Skeletal muscle satellite cell (primary cell): ENCODE measurements at regions not wholly inside any gene's neighbourhood (a gene's known extent, or its start where the extent isn't known, plus 50 kb on each side); places are given as distances from the start of the nearest gene placed in this dataset.
A peak's percentile ranks its signal among the peaks of the same experiment; 100 is the strongest.

Source experiments
- H3K27me3 ChIP-seq: 2 replicates; pipeline ENCODE4 v1.7.0; 2013; ENCODE audit warnings: low read length; ENCODE audit not compliant: control insufficient read depth, insufficient read depth
- H3K36me3 ChIP-seq: 2 replicates; pipeline ENCODE4 v1.7.0; 2013; ENCODE audit warnings: mild to moderate bottlenecking, control low read depth, low read length; ENCODE audit not compliant: insufficient read depth
- H3K4me1 ChIP-seq: 2 replicates; pipeline ENCODE4 v1.7.0; 2013; ENCODE audit warnings: low read length; ENCODE audit not compliant: control insufficient read depth, insufficient read depth
- H3K4me2 ChIP-seq: 2 replicates; pipeline ENCODE4 v1.7.0; 2013; ENCODE audit warnings: mild to moderate bottlenecking, low read length
- H3K4me3 ChIP-seq: 2 replicates; pipeline ENCODE4 v1.7.0; 2013; ENCODE audit warnings: low read length
- H3K9ac ChIP-seq: 2 replicates; pipeline ENCODE4 v1.7.0; 2013; ENCODE audit warnings: mild to moderate bottlenecking, low read depth, low read length, moderate library complexity
- H3K9me3 ChIP-seq: replicated peaks from 2 replicates; pipeline ENCODE4 v1.7.0; 2013; ENCODE audit warnings: mild to moderate bottlenecking, control low read depth, low read length

DNA sequence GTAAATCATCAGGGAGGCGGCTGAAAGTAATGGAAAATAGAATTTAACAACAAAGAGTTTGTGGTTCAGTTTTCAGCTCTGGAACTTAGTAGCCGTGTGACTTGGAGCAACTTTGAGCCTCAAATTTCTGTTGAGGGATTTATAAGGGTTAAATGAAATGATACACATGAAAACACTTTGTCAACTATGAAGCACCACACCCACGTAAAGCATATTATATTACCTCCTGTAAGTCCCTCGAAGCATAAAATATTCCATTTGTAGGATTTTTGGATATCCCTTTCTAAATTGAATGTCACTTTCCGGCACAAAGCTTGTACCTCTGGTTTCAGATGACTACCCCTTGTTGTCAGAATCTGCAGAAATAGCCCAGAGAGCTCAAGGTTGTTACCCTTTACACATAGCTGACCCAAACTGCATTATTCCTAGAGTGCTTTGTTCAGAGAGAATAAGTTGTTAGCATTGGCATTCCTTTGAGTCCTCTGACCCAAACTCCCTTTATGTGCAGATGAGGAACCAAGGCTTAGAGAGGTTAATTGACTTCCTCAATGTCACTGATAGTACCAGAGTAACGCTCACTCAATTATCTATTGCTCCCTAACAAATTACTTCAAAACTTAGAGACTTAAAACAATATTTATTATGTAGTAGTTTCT is 187.9 kb upstream of the UMPS start:
- no peaks in the 10 kb centered on the region for H3K9me3 ChIP-seq
- H3K4me1 ChIP-seq: no peaks in the 10 kb centered on the region
- H3K4me2 ChIP-seq: no peak overlapping the region
- no peaks in the 10 kb centered on the region for H3K36me3 ChIP-seq
- H3K27me3 ChIP-seq: peaks cover 33% of the 10 kb centered on the region
- H3K9ac ChIP-seq: no peak overlapping the region
- no peak overlapping the region for H3K4me3 ChIP-seq

DNA sequence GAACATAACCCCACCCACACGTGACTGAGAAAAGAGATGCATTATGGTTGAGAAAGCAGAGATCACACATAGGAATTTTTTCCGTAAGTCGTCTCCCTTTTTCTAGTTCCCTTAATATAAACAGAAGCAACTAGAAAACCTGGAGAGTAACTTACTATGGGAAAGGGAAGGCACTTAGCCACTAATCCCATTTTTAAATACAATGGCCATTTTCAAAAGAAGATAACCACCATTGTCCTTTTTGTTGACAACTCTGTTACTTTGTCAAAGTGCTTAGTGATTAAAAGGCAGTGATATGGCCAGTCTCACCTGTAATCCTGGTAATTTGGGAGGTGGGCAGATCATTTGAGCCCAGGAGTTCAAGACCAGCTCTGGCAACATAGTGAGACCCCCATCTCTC is 184.4 kb upstream of the UMPS start:
- Histone ChIP-seq H3K9me3 (no peaks in the 10 kb centered on the region), H3K4me2 (no peak overlapping the region), H3K27me3 (peaks cover 14% of the 10 kb centered on the region), H3K9ac (no peak overlapping the region), H3K36me3 (no peaks in the 10 kb centered on the region), H3K4me1 (no peaks in the 10 kb centered on the region), H3K4me3 (no peak overlapping the region)

DNA sequence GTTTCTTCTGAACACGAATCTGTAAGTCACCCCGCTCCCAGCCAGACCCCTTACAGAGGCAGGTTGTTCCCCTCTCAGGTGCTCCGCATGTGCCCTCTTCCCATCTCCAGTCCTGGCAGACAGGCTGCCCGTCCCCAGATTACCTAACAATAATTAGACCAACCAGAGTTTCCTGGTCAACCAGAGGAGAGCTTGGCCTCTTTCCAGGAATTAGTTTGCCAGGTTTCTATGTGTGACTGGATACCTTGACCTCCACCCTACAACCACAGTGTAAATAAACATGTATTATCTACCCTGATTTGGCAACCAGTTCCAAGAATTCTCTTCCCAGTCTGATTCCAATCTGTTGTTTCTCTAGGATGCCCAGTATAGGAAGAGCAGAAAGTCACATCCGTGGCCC is 178.0 kb upstream of the UMPS start:
- H3K27me3 ChIP-seq: peaks cover 6% of the 10 kb centered on the region
- no peak overlapping the region for H3K9ac ChIP-seq
- H3K36me3 ChIP-seq: no peaks in the 10 kb centered on the region
- no peak overlapping the region for H3K4me3 ChIP-seq
- H3K4me1 ChIP-seq: no peaks in the 10 kb centered on the region
- H3K9me3 ChIP-seq: no peaks in the 10 kb centered on the region
- H3K4me2 ChIP-seq: no peak overlapping the region

DNA sequence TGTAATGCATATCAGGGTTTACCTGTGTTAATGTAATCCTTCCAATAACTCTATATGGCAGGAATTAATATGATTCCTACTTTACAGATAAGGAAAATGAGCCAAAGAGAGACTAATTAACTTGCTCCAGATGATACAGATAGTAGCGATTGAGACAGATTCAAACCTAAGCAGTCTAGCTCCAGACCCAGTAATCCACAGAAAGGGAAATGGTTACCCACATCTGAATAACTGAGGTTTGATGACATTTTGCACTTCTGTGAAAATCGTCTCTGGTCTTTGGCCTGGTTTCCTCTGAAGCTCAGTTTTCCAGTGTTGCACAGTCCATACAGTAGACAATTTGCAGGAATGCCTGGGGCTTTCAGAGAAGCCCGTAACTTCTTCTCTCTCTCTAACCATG is 177.1 kb upstream of the UMPS start:
- peaks cover 6% of the 10 kb centered on the region for H3K27me3 ChIP-seq
- H3K4me1 ChIP-seq: peaks cover 9% of the 10 kb centered on the region
- H3K9me3 ChIP-seq: no peaks in the 10 kb centered on the region
- no peak overlapping the region for H3K9ac ChIP-seq
- H3K4me3 ChIP-seq: no peak overlapping the region
- H3K36me3 ChIP-seq: no peaks in the 10 kb centered on the region
- H3K4me2 ChIP-seq: no peak overlapping the region

DNA sequence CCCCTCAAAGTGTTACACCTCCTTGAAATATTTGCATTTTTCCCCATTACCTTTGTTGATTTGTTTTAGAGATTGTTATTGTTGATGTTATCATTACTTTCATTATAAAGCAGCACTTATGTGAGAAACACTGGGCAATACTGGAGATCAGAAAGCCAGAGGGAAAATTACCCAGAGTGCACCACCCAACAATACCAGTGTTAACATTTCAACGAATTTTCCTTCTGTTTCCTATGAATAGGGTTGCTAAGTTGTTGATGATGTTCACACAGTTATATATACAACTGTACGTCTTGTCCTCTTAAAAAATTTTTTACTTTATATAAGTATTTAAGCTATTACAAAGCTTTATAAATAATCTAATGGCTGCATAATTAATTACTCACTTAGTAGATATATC is 173.6 kb upstream of the UMPS start:
- H3K9me3 ChIP-seq: no peaks in the 10 kb centered on the region
- no peak overlapping the region for H3K9ac ChIP-seq
- H3K4me2 ChIP-seq: no peak overlapping the region
- H3K4me1 ChIP-seq: peaks cover 25% of the 10 kb centered on the region
- H3K4me3 ChIP-seq: no peak overlapping the region
- H3K36me3 ChIP-seq: no peaks in the 10 kb centered on the region
- H3K27me3 ChIP-seq: peaks cover 14% of the 10 kb centered on the region

DNA sequence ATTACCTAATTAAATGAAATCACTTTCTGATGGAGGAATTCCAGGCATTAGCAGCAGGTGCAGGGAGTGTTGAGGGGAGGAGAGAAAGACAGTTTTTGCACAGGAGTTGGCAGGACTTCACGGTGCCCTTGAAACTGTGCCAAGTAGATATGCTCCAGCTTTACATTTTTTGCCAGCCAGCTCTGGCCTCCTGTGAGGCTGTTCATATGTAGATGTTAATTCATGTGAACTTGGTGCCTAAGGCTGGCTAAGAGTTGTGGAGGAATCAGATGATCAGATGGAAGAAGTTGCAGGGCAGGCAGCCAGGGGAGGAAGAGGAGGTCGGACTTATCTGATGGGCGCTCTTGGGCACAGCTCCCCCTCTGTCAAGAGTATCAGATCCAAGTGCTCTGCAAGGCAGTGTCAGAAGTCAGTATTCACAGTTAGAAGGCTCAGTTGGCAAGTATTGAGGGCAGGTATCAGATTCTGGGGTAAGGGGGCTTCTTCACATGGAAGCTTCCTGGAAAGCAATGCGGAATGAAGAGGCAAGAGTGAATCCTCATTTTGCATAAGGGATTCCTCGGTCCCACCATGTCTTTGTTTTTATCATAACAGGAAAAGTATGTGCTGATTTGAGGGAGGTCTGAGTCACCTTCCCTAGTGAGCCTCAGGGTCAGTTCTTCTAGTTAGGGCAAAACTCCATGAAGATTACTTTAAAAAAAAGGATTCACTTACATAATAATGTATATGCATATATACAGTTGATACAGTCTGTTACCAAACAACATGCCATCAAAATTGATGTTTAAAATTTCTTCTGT is 172.6 kb upstream of the UMPS start:
- Histone ChIP-seq H3K27me3 (peaks cover 23% of the 10 kb centered on the region), H3K36me3 (no peaks in the 10 kb centered on the region), H3K4me1 (peaks cover 25% of the 10 kb centered on the region), H3K9ac (no peak overlapping the region), H3K4me2 (no peak overlapping the region), H3K4me3 (no peak overlapping the region), H3K9me3 (no peaks in the 10 kb centered on the region)

DNA sequence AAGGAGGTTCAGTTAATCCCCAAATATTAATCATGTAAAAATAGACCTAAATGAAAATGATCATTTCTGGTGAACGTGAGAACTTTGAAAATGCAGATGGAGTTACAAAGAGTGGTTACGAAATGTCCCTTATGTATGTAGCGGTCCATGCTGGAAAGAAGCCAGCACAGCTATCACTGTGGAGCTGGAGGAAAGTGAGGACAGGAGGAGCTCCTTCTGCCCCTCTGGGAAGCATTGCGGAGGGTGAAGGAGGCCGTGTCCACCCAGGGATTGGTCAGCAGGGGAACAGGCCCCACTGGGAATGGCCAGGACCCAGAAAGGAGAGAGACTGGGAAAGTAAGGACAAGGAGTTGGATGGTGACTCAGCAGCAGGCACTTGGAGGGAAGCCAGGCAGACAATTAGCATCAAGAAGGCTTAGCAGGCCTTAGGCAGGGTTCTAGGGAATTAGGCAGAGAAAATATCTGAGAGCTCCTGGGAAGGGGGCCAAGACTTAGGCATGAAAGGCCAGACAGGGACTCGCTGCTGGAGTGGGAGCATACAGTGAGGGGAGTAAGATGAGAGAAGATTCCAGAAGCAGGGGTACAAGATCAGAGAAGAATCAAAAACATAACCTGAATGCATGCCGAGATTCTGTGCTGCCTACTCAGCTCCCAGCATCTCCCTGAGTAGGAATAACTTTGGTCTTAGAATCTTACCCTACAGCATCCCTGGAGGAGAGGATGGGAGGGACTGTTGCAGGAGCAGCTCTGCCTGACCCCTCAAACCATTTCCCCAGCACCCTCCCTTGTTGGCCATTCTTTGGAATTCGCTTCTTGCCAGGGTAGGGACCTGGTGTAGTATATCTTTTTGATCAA is 171.0 kb upstream of the UMPS start:
- Histone ChIP-seq H3K4me1 (peaks cover 29% of the 10 kb centered on the region), H3K9ac (no peak overlapping the region), H3K4me3 (no peak overlapping the region), H3K27me3 (peaks cover 17% of the 10 kb centered on the region), H3K9me3 (no peaks in the 10 kb centered on the region), H3K36me3 (no peaks in the 10 kb centered on the region), H3K4me2 (peak overlapping the region; percentile 17)

DNA sequence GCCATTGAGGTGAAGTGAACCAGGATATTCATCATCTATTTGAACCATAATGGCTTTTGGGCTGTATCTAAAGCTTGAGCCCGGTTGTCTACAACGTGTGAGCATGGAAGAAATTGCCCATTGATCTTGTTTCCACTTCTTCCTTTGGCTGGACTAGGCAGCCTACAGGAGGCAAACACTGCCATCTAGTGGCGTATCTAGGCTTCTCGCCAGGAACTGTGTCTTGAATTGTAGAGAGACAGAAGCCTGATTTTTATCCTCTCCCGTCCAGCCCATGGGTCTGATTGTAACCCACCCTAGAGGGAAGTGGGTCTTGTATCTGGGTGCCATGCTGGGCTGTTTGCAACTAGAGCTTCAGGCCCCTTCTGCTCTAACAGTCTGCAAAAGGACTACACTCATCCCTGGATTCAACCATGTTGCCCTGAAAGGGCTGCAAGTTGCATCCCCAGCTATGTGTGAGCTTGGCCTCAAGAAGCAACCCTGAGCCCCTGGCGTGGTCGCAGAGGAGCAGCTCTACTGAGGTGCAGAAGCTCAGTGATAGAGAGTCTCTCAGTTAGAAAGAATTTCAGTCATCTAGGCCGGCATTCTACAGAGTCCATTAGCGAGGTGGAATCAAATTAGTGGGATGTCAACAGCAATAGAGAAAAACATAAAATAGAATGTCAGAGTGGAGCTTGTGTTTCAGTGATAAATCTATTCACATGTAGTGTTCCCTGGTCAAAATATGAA is 170.2 kb upstream of the UMPS start:
- Histone ChIP-seq H3K9ac (no peak overlapping the region), H3K4me3 (no peak overlapping the region), H3K4me2 (peak overlapping the region; percentile 7), H3K4me1 (peaks cover 29% of the 10 kb centered on the region), H3K27me3 (peaks cover 17% of the 10 kb centered on the region), H3K36me3 (no peaks in the 10 kb centered on the region), H3K9me3 (no peaks in the 10 kb centered on the region)

DNA sequence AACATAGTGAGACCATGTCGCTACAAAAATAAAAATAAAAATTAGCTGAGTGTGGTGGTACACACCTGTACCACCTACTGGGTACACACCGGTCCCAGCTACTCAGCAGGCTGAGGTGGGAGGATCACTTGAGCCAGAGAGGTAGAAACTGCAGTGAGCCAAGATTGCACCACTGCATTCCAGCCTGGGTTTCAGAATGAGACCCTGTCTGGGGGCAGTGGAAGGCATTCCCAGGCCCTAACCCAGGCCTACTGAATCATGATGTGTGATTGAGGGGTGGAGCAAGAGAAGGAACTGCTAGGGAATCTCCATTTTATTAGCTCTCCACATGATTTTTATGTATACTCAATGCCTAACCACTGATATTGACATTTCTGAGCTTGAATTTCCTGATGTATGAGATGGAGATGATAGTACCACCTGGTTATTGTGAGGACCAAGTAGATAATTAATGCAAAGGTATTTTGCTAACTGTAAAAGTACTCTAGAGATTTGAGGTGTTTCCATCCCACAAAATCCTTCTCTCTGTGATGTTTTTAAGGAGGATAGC is 169.5 kb upstream of the UMPS start:
- H3K9me3 ChIP-seq: no peaks in the 10 kb centered on the region
- no peaks in the 10 kb centered on the region for H3K36me3 ChIP-seq
- no peak overlapping the region for H3K4me2 ChIP-seq
- no peak overlapping the region for H3K9ac ChIP-seq
- peaks cover 17% of the 10 kb centered on the region for H3K27me3 ChIP-seq
- H3K4me3 ChIP-seq: no peak overlapping the region
- peaks cover 29% of the 10 kb centered on the region for H3K4me1 ChIP-seq

DNA sequence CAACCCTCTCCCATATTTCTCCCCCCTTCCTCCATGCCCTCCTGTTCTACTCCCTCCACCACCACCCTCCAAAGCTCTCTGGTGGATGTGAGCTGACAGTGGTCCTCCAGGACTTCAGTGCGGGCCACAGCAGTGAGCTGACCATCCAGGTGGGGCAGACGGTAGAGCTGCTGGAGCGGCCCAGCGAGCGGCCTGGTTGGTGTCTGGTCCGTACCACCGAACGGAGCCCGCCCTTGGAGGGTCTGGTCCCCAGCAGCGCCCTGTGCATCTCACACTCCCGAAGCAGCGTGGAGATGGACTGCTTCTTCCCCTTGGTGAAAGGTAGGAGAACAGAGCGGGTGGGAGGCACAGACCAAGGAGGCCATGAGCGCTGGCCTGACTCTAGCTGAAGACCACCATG is 167.5 kb upstream of the UMPS start:
- H3K27me3 ChIP-seq: peaks cover 25% of the 10 kb centered on the region
- no peak overlapping the region for H3K4me2 ChIP-seq
- no peaks in the 10 kb centered on the region for H3K9me3 ChIP-seq
- H3K4me1 ChIP-seq: peaks cover 24% of the 10 kb centered on the region
- no peak overlapping the region for H3K4me3 ChIP-seq
- H3K36me3 ChIP-seq: no peaks in the 10 kb centered on the region
- H3K9ac ChIP-seq: no peak overlapping the region

DNA sequence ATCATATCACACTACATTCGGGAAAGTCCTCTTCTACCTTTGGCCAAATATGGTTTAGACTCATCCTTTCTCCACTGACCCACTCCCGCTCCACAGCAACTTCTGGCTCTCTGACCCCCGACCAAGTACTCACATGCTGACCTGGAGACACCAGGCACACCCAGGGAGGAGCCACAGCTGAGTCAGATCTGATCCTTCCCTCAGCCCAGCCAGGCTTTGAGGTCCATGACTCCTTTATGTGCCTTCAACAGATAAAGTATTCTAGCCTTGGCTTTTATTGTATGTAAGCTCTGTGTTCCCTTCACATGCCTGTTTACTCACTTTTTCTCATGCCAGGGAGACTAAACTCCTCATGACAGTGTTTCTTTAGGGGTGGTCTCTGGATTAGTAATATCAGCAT is 166.9 kb upstream of the UMPS start:
- no peak overlapping the region for H3K9ac ChIP-seq
- H3K4me1 ChIP-seq: peaks cover 18% of the 10 kb centered on the region
- H3K4me2 ChIP-seq: no peak overlapping the region
- H3K4me3 ChIP-seq: no peak overlapping the region
- no peaks in the 10 kb centered on the region for H3K36me3 ChIP-seq
- peaks cover 29% of the 10 kb centered on the region for H3K27me3 ChIP-seq
- no peaks in the 10 kb centered on the region for H3K9me3 ChIP-seq
